Common myeloid progenitor, CD34-positive (primary cell): ENCODE measurements at regions not wholly inside any gene's neighbourhood (a gene's known extent, or its start where the extent isn't known, plus 50 kb on each side); places are given as distances from the start of the nearest gene placed in this dataset.

Experiments used
- CTCF ChIA-PET: fragments of 350-600 bp; sonication (Branson Sonifier 250); formaldehyde crosslinking; loops from one replicate; lab custom pipeline; 2021; ENCODE audit warnings: antibody characterized with exemption; lab: Charles Lee
- POLR2A ChIA-PET: fragments of 350-600 bp; sonication (Branson Sonifier 250); formaldehyde crosslinking; loops from one replicate; lab custom pipeline; 2021; ENCODE audit warnings: antibody characterized with exemption; lab: Charles Lee
- DNase-seq, 3 donors: peaks; one replicate each; pipeline versions ENCODE4 v3.0.0 to v3.0.0-alpha.2; 2013
- H3K27ac ChIP-seq, 2 experiments: 1 replicate in 1 of 2; 2 replicates in 1 of 2; pipeline ENCODE4 v1.7.0; 2013; ENCODE audit warnings: inconsistent platforms in 2 of 2, low read length in 2 of 2, mild to moderate bottlenecking in 2 of 2, low read depth in 1 of 2, moderate library complexity in 1 of 2; ENCODE audit not compliant: severe bottlenecking in 2 of 2, insufficient read depth in 1 of 2, poor library complexity in 1 of 2
- H3K27me3 ChIP-seq, 5 experiments: replicated peaks in 2 of 5; 1 replicate in 3 of 5; 2 replicates in 2 of 5; pipeline versions ENCODE4 v1.6.1 to v1.7.0; 2013; ENCODE audit warnings: low read length in 4 of 5, mild to moderate bottlenecking in 2 of 5, moderate library complexity in 2 of 5, inconsistent platforms in 1 of 5; ENCODE audit not compliant: insufficient read depth in 5 of 5, control insufficient read depth in 4 of 5
- H3K36me3 ChIP-seq, 4 experiments: 1 replicate in 2 of 4; 2 replicates in 2 of 4; pipeline versions ENCODE4 v1.6.1 to v1.7.0; 2013; ENCODE audit warnings: low read length in 3 of 4, control low read depth in 1 of 4, mild to moderate bottlenecking in 1 of 4; ENCODE audit not compliant: control insufficient read depth in 4 of 4, insufficient read depth in 4 of 4
- H3K4me1 ChIP-seq, 4 experiments: 1 replicate in 3 of 4; 2 replicates in 1 of 4; pipeline versions ENCODE4 v1.6.1 to v1.7.1; 2013; ENCODE audit warnings: low read length in 3 of 4, mild to moderate bottlenecking in 3 of 4, control low read depth in 1 of 4, inconsistent platforms in 1 of 4, moderate library complexity in 1 of 4; ENCODE audit not compliant: control insufficient read depth in 4 of 4, insufficient read depth in 4 of 4; ENCODE audit errors: control extremely low read depth in 1 of 4
- H3K4me3 ChIP-seq, 7 experiments: 1 replicate in 4 of 7; 2 replicates in 3 of 7; pipeline versions ENCODE4 v1.5.1 to v1.7.0; 2013; ENCODE audit warnings: mild to moderate bottlenecking in 7 of 7, low read length in 6 of 7, moderate library complexity in 6 of 7, inconsistent platforms in 2 of 7, low read depth in 2 of 7, control low read depth in 1 of 7; ENCODE audit not compliant: insufficient read depth in 4 of 7, control insufficient read depth in 1 of 7; ENCODE audit errors: extremely low read depth in 1 of 7
- H3K9me3 ChIP-seq, 5 experiments: 1 replicate in 4 of 5; 2 replicates in 1 of 5; pipeline versions ENCODE4 v1.6.1 to v1.7.1; 2013; ENCODE audit warnings: low read length in 4 of 5, mild to moderate bottlenecking in 2 of 5, inconsistent platforms in 1 of 5, low read depth in 1 of 5, moderate library complexity in 1 of 5; ENCODE audit not compliant: control insufficient read depth in 4 of 5, insufficient read depth in 2 of 5; ENCODE audit errors: control extremely low read depth in 1 of 5
- WGBS: methylation state at CpG from one replicate; pipeline ENCODE4 v1.1.5; 2013; ENCODE audit not compliant: insufficient coverage; 5-methylcytosine and 5-hydroxymethylcytosine counted together

- Histone ChIP-seq H3K27ac (no peak overlapping the region), H3K9me3 (peaks cover 0 to 20% (median 15%) of the 10 kb centered on the region in 5 experiments), H3K27me3 (no peaks in the 10 kb centered on the region), H3K36me3 (no peaks in the 10 kb centered on the region), H3K4me1 (no peaks in the 10 kb centered on the region), H3K4me3 (no peak overlapping the region)
- CTCF ChIA-PET, result no interaction called here
- WGBS, result no CpG with 5 or more reads among the region's 7 CpGs
- DNase-seq, result no peak
- POLR2A ChIA-PET, result no interaction called here
These were observed 130.1 kb downstream of the SLC41A2 start for GRCh38 chr12:104828015-104828414.

- no peaks in the 10 kb centered on the region for H3K4me1 ChIP-seq
- H3K36me3 ChIP-seq, result no peaks in the 10 kb centered on the region
- CTCF ChIA-PET, result no interaction called here
- 91% methylated on average over 9 of the region's 9 CpGs for WGBS
- POLR2A ChIA-PET, result no interaction called here
- no peak overlapping the region for H3K4me3 ChIP-seq
- H3K9me3 ChIP-seq, result peaks cover 0 to 20% (median 15%) of the 10 kb centered on the region in 5 experiments
- H3K27me3 ChIP-seq, result no peaks in the 10 kb centered on the region
- no peak overlapping the region for H3K27ac ChIP-seq
- no peak for DNase-seq
These were observed 130.5 kb downstream of the SLC41A2 start for GRCh38 chr12:104827587-104827986.

- POLR2A ChIA-PET, result no interaction called here
- peaks cover 0 to 20% (median 15%) of the 10 kb centered on the region in 5 experiments for H3K9me3 ChIP-seq
- H3K36me3 ChIP-seq, result no peaks in the 10 kb centered on the region
- no peaks in the 10 kb centered on the region for H3K4me1 ChIP-seq
- H3K4me3 ChIP-seq, result no peak overlapping the region
- 94% methylated on average over 2 of the region's 2 CpGs for WGBS
- no peak overlapping the region for H3K27ac ChIP-seq
- no peaks in the 10 kb centered on the region for H3K27me3 ChIP-seq
- CTCF ChIA-PET, result no interaction called here
- DNase-seq, result no peak
These were observed 132.7 kb downstream of the SLC41A2 start for GRCh38 chr12:104825408-104825807.

GRCh38 chr12:104823985-104824461, 134.1 kb downstream of the SLC41A2 start:
- Histone ChIP-seq H3K27me3 (no peaks in the 10 kb centered on the region), H3K4me1 (no peaks in the 10 kb centered on the region), H3K4me3 (no peak overlapping the region), H3K27ac (no peak overlapping the region), H3K9me3 (peaks cover 0 to 25% (median 17%) of the 10 kb centered on the region in 5 experiments), H3K36me3 (no peaks in the 10 kb centered on the region)
- no peak for DNase-seq
- POLR2A ChIA-PET, result no interaction called here
- WGBS, result 92% methylated on average over 7 of the region's 10 CpGs
- CTCF ChIA-PET, result no interaction called here

- DNase-seq, result no peak
- Histone ChIP-seq H3K27ac (no peak overlapping the region), H3K4me3 (no peak overlapping the region), H3K36me3 (no peaks in the 10 kb centered on the region), H3K27me3 (no peaks in the 10 kb centered on the region), H3K4me1 (no peaks in the 10 kb centered on the region), H3K9me3 (peaks cover 0 to 25% (median 17%) of the 10 kb centered on the region in 5 experiments)
- ChIA-PET CTCF (interaction anchor here (0.8 kb wide), 1 partner anchor 203 kb away, joined by 3 read pairs; no protein-coding TSS in a partner anchor), POLR2A (no interaction called here)
These were observed 135.1 kb downstream of the SLC41A2 start for GRCh38 chr12:104822941-104823340.

- no peaks in the 10 kb centered on the region for H3K36me3 ChIP-seq
- H3K4me3 ChIP-seq, result no peak overlapping the region
- H3K9me3 ChIP-seq, result peaks cover 0 to 5% (median 4%) of the 10 kb centered on the region in 5 experiments
- 100% methylated on average over 1 of the region's 4 CpGs for WGBS
- no peaks in the 10 kb centered on the region for H3K4me1 ChIP-seq
- H3K27me3 ChIP-seq, result no peaks in the 10 kb centered on the region
- ChIA-PET CTCF (no interaction called here), POLR2A (no interaction called here)
- H3K27ac ChIP-seq, result no peak overlapping the region
- DNase-seq, result no peak
These were observed 141.1 kb downstream of the SLC41A2 start for GRCh38 chr12:104816845-104817503.

GRCh38 chr12:104815935-104816334, 142.2 kb downstream of the SLC41A2 start:
- Histone ChIP-seq H3K4me3 (no peak overlapping the region), H3K4me1 (no peaks in the 10 kb centered on the region), H3K27me3 (no peaks in the 10 kb centered on the region), H3K36me3 (no peaks in the 10 kb centered on the region), H3K9me3 (peaks cover 0 to 5% (median 4%) of the 10 kb centered on the region in 5 experiments), H3K27ac (no peak overlapping the region)
- no CpG with 5 or more reads among the region's 5 CpGs for WGBS
- ChIA-PET POLR2A (interaction anchor here (0.5 kb wide), 1 partner anchor 156 kb away, joined by 3 read pairs; no protein-coding TSS in a partner anchor), CTCF (no interaction called here)
- DNase-seq, result no peak
